ENCODE measurements at regions not wholly inside any gene's neighbourhood (a gene's known extent, or its start where the extent isn't known, plus 50 kb on each side); places are given as distances from the start of the nearest gene placed in this dataset.
"Not testable (repeated sequence)": the region's sequence is repeated elsewhere in the genome, so short reads cannot be mapped to it uniquely, and the experiment has no call there.

- DNase-seq (ENCODE audit: low read depth, low spot score) = no peak
These were observed 451.7 kb upstream of the DDI1 start for GRCh38 chr11:103584720-103585119.

- DNase-seq (ENCODE audit: low read depth, low spot score) = no peak
These were observed 451.0 kb upstream of the DDI1 start for GRCh38 chr11:103585401-103585800.

- DNase-seq (ENCODE audit: low read depth, low spot score) = no peak
These were observed 450.5 kb upstream of the DDI1 start for GRCh38 chr11:103585911-103586310.

- no peak for DNase-seq (ENCODE audit: low read depth, low spot score)
These were observed 449.7 kb upstream of the DDI1 start for GRCh38 chr11:103586756-103587155.

- DNase-seq (ENCODE audit: low read depth, low spot score) = no peak
These were observed 448.3 kb upstream of the DDI1 start for GRCh38 chr11:103587901-103588788.

GRCh38 chr11:103591554-103591953 lies 444.9 kb upstream of the DDI1 start:
- DNase-seq (ENCODE audit: low read depth, low spot score) = peak; percentile 56

GRCh38 chr11:103594283-103594682 lies 442.2 kb upstream of the DDI1 start:
- DNase-seq (ENCODE audit: low read depth, low spot score) = no peak

GRCh38 chr11:103596315-103596714 lies 440.1 kb upstream of the DDI1 start:
- DNase-seq (ENCODE audit: low read depth, low spot score) = peak; percentile 59

- DNase-seq (ENCODE audit: low read depth, low spot score) = peak; percentile 78
These were observed 435.1 kb upstream of the DDI1 start for GRCh38 chr11:103601225-103601846.

GRCh38 chr11:103602840-103603239 lies 433.6 kb upstream of the DDI1 start:
- no peak for DNase-seq (ENCODE audit: low read depth, low spot score)

GRCh38 chr11:103604310-103604709 lies 432.1 kb upstream of the DDI1 start:
- no peak for DNase-seq (ENCODE audit: low read depth, low spot score)

GRCh38 chr11:103608566-103608965 lies 427.9 kb upstream of the DDI1 start:
- DNase-seq (ENCODE audit: low read depth, low spot score) = peak; percentile 34

- DNase-seq (ENCODE audit: low read depth, low spot score) = peak; percentile 95
These were observed 427.0 kb upstream of the DDI1 start for GRCh38 chr11:103609117-103610066.

GRCh38 chr11:103610435-103610834 lies 426.0 kb upstream of the DDI1 start:
- no peak for DNase-seq (ENCODE audit: low read depth, low spot score)

GRCh38 chr11:103611526-103612260 lies 424.7 kb upstream of the DDI1 start:
- DNase-seq (ENCODE audit: low read depth, low spot score) = not testable (repeated sequence)

GRCh38 chr11:103612451-103612850 lies 424.0 kb upstream of the DDI1 start:
- not testable (repeated sequence) for DNase-seq (ENCODE audit: low read depth, low spot score)

GRCh38 chr11:103616586-103616985 lies 419.9 kb upstream of the DDI1 start:
- DNase-seq (ENCODE audit: low read depth, low spot score) = not testable (repeated sequence)

- DNase-seq (ENCODE audit: low read depth, low spot score) = no peak
These were observed 417.9 kb upstream of the DDI1 start for GRCh38 chr11:103618528-103618927.

- DNase-seq (ENCODE audit: low read depth, low spot score) = no peak
These were observed 417.0 kb upstream of the DDI1 start for GRCh38 chr11:103619480-103619879.

- DNase-seq (ENCODE audit: low read depth, low spot score) = peak; percentile 46
These were observed 416.5 kb upstream of the DDI1 start for GRCh38 chr11:103619938-103620337.

GRCh38 chr11:103622296-103622695 lies 414.1 kb upstream of the DDI1 start:
- no peak for DNase-seq (ENCODE audit: low read depth, low spot score)
